NCI-H510A (cell line): ENCODE measurements at regions not wholly inside any gene's neighbourhood (a gene's known extent, or its start where the extent isn't known, plus 50 kb on each side); places are given as distances from the start of the nearest gene placed in this dataset.

Experiments
- DNase-seq: peaks from one replicate; lab custom pipeline; 2025; lab: John Stamatoyannopoulos, UW

GRCh38 chr5:77844623-77845323 lies 68.6 kb upstream of the TBCA start:
- DNase-seq = no peak

GRCh38 chr5:77844373-77844622 lies 68.2 kb upstream of the TBCA start:
- no peak for DNase-seq

- no peak for DNase-seq
These were observed 67.6 kb upstream of the TBCA start for GRCh38 chr5:77843570-77844372.

GRCh38 chr5:77842243-77842642 lies 66.1 kb upstream of the TBCA start:
- DNase-seq = no peak

GRCh38 chr5:77841616-77842015 lies 65.5 kb upstream of the TBCA start:
- DNase-seq = no peak

GRCh38 chr5:77840930-77841329 lies 64.8 kb upstream of the TBCA start:
- no peak for DNase-seq

GRCh38 chr5:77839691-77840090 lies 63.6 kb upstream of the TBCA start:
- DNase-seq = no peak

- DNase-seq = no peak
These were observed 56.8 kb upstream of the TBCA start for GRCh38 chr5:77832938-77833337.

GRCh38 chr5:77832166-77832770 lies 56.1 kb upstream of the TBCA start:
- DNase-seq = no peak

- DNase-seq = no peak
These were observed 52.3 kb upstream of the TBCA start for GRCh38 chr5:77828445-77828844.
